IPS-20b (cell line): ENCODE measurements at regions not wholly inside any gene's neighbourhood (a gene's known extent, or its start where the extent isn't known, plus 50 kb on each side); places are given as distances from the start of the nearest gene placed in this dataset.

ENCODE experiments used
- H3K27ac ChIP-seq: one replicate; pipeline ENCODE4 v1.5.1; 2013; ENCODE audit warnings: low read length
- H3K27me3 ChIP-seq: 2 replicates; pipeline ENCODE4 v1.6.1; 2013; ENCODE audit warnings: mild to moderate bottlenecking, low read length, inconsistent platforms; ENCODE audit not compliant: insufficient read depth
- H3K36me3 ChIP-seq: 2 replicates; pipeline ENCODE4 v1.6.1; 2013; ENCODE audit warnings: low read depth, mild to moderate bottlenecking, inconsistent platforms, low read length, moderate library complexity; ENCODE audit not compliant: insufficient read depth
- H3K4me1 ChIP-seq: 2 replicates; pipeline ENCODE4 v1.6.1; 2013; ENCODE audit warnings: mild to moderate bottlenecking, control low read depth, inconsistent platforms, low read length, moderate library complexity; ENCODE audit not compliant: insufficient read depth
- H3K4me3 ChIP-seq: 2 replicates; pipeline ENCODE4 v1.5.1; 2013; ENCODE audit warnings: mild to moderate bottlenecking, low read length, inconsistent platforms
- H3K9ac ChIP-seq: 2 replicates; pipeline ENCODE4 v1.6.1; 2013; ENCODE audit warnings: low read depth, mild to moderate bottlenecking, inconsistent platforms, low read length, moderate library complexity
- H3K9me3 ChIP-seq: 2 replicates; pipeline ENCODE4 v1.6.1; 2013; ENCODE audit warnings: mild to moderate bottlenecking, low read depth, low read length, inconsistent platforms; ENCODE audit not compliant: insufficient read depth

DNA sequence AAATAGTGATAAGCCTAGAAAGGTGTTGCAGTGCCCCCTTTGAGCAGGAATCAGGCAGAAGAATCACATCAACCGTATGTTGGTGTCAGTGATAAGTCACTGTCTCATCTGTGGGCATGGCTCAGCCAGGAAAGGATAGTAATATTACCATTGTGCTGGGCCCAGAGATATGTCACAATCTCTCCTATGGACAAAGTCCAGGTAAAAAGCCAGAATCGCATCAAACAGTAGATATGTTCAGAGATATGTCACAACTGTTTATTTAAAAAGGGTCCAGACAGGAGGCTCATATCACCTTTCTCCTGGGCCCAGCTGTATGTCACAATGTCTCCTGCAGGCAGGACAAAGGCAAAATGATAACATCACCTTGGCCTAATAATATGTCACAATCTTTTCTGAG, 241.4 kb downstream of the RPS4Y2 start:
- H3K9me3 ChIP-seq: no peaks in the 10 kb centered on the region
- no peaks in the 10 kb centered on the region for H3K4me1 ChIP-seq
- no peak overlapping the region for H3K27ac ChIP-seq
- no peaks in the 10 kb centered on the region for H3K27me3 ChIP-seq
- H3K9ac ChIP-seq: no peak overlapping the region
- H3K36me3 ChIP-seq: no peaks in the 10 kb centered on the region
- H3K4me3 ChIP-seq: no peak overlapping the region

- no peaks in the 10 kb centered on the region for H3K36me3 ChIP-seq
- no peak overlapping the region for H3K9ac ChIP-seq
- H3K27me3 ChIP-seq: no peaks in the 10 kb centered on the region
- no peaks in the 10 kb centered on the region for H3K4me1 ChIP-seq
- no peaks in the 10 kb centered on the region for H3K9me3 ChIP-seq
- H3K4me3 ChIP-seq: no peak overlapping the region
- H3K27ac ChIP-seq: no peak overlapping the region
Observed at GRCh38 chrY:20998016-20998415, 242.1 kb downstream of the RPS4Y2 start.

- H3K27me3 ChIP-seq: no peaks in the 10 kb centered on the region
- H3K4me1 ChIP-seq: no peaks in the 10 kb centered on the region
- H3K9me3 ChIP-seq: no peaks in the 10 kb centered on the region
- H3K36me3 ChIP-seq: no peaks in the 10 kb centered on the region
- H3K27ac ChIP-seq: no peak overlapping the region
- H3K4me3 ChIP-seq: no peak overlapping the region
- no peak overlapping the region for H3K9ac ChIP-seq
Observed at GRCh38 chrY:20998483-20998882, 242.6 kb downstream of the RPS4Y2 start.

DNA sequence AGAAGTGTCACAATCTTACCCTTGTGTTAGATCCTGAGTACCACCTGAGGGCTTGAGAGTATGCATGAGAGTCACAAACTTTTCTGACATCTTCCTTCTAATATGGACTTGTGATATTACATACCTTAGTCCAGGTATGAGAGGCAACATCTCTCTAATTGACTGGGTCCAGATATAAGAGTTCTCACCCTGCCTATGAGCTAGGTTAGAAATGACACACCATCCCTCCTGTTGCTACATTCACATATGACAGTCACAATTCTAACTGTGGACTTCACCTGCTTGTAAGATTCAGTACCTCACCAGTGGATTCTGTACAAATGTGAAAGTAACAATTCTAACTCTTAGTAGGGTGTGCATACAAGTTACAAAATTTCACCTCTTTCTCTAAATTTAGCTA, 245.2 kb downstream of the RPS4Y2 start:
- Histone ChIP-seq H3K27ac (no peak overlapping the region), H3K9me3 (no peaks in the 10 kb centered on the region), H3K9ac (no peak overlapping the region), H3K4me1 (no peaks in the 10 kb centered on the region), H3K36me3 (no peaks in the 10 kb centered on the region), H3K4me3 (no peak overlapping the region), H3K27me3 (no peaks in the 10 kb centered on the region)

DNA sequence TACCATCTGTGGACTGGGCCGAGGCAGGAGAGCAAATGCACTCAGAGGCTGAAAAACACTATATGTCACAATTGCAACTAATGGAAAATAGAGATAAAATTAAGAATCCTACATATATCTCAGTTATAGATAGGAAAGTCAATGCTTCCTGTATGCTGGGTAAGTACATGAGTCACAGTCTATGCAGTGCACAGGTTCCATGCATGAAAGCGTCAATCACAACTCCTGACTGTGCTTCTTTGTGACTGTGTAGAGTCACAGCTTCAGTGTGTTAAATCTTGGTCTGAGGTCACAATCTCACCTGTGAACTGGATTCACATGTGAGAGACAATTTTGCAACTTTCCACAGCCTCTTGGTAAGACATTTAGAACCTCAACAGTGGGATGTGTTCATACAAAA, 247.2 kb downstream of the RPS4Y2 start:
- H3K9ac ChIP-seq: no peak overlapping the region
- no peaks in the 10 kb centered on the region for H3K4me1 ChIP-seq
- no peaks in the 10 kb centered on the region for H3K36me3 ChIP-seq
- H3K4me3 ChIP-seq: no peak overlapping the region
- no peaks in the 10 kb centered on the region for H3K27me3 ChIP-seq
- no peak overlapping the region for H3K27ac ChIP-seq
- H3K9me3 ChIP-seq: no peaks in the 10 kb centered on the region

DNA sequence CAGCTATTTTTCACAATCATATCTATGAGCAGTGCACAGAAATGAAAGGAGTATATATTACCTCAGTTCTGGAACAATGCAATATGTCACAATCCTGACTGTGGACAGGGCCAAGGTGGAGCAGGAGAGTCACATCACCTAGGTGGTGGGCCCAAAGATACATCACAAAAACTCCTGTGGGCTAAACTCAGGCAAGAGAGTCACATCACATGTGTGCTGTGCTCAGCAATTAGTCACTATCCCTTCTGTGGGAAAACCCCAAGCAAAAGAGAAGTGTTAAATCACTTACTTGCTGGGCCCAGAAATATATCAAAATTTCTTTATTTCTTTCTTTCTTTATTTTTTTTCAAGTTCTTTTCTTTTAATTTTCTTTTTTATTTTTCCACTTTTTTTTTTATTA, 249.6 kb downstream of the RPS4Y2 start:
- Histone ChIP-seq H3K4me3 (no peak overlapping the region), H3K9me3 (no peaks in the 10 kb centered on the region), H3K9ac (no peak overlapping the region), H3K36me3 (no peaks in the 10 kb centered on the region), H3K27me3 (no peaks in the 10 kb centered on the region), H3K4me1 (no peaks in the 10 kb centered on the region), H3K27ac (no peak overlapping the region)

DNA sequence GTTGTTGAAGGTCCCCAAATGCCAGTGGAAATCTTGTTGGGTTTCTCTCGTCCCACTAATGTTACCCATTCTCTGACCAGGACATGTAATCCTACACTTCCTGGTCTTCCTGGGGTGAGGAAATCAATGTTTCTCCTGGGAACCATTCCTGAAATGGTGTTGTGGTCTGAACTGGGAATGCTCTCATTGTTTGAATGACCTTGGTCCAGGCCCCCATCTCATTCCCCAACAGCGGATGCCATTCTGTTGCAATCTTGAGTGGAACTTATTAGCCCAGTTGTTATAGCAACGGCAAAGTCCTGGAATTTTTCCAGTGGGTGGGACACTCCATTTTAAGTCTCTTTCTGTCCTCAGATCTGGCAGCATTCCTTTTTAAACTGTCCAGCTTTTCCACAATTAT, 265.9 kb downstream of the RPS4Y2 start:
- H3K4me1 ChIP-seq: no peaks in the 10 kb centered on the region
- H3K27me3 ChIP-seq: no peaks in the 10 kb centered on the region
- H3K27ac ChIP-seq: no peak overlapping the region
- no peak overlapping the region for H3K4me3 ChIP-seq
- no peaks in the 10 kb centered on the region for H3K9me3 ChIP-seq
- no peak overlapping the region for H3K9ac ChIP-seq
- H3K36me3 ChIP-seq: no peaks in the 10 kb centered on the region

GRCh38 chrY:21022326-21023044, 266.6 kb downstream of the RPS4Y2 start:
- H3K4me1 ChIP-seq: no peaks in the 10 kb centered on the region
- H3K4me3 ChIP-seq: no peak overlapping the region
- no peak overlapping the region for H3K27ac ChIP-seq
- H3K27me3 ChIP-seq: no peaks in the 10 kb centered on the region
- H3K36me3 ChIP-seq: no peaks in the 10 kb centered on the region
- H3K9ac ChIP-seq: no peak overlapping the region
- H3K9me3 ChIP-seq: no peaks in the 10 kb centered on the region

DNA sequence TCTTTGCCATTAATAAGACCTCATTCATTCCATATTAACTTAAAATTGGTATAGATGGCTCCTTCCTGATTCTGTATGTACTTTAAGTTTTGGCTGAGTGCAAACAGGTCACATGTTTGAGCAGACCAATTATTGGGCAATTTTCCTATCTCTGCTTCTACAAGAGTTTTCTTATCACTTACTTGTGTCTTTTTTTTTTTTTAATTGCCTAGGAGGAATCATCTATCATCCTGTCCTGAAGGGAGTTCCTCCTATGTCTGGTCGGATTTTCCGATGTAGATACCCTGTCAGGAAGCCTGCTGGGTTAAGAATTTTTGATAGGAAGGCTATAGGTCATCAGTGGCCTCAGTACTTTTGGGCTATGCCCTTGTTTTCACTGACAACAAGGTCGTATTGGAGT, 268.0 kb downstream of the RPS4Y2 start:
- Histone ChIP-seq H3K27me3 (no peaks in the 10 kb centered on the region), H3K9me3 (no peaks in the 10 kb centered on the region), H3K4me1 (no peaks in the 10 kb centered on the region), H3K36me3 (no peaks in the 10 kb centered on the region), H3K9ac (no peak overlapping the region), H3K27ac (no peak overlapping the region), H3K4me3 (no peak overlapping the region)

- H3K4me1 ChIP-seq: no peaks in the 10 kb centered on the region
- H3K4me3 ChIP-seq: no peak overlapping the region
- H3K9ac ChIP-seq: no peak overlapping the region
- no peaks in the 10 kb centered on the region for H3K9me3 ChIP-seq
- H3K27me3 ChIP-seq: no peaks in the 10 kb centered on the region
- no peak overlapping the region for H3K27ac ChIP-seq
- H3K36me3 ChIP-seq: no peaks in the 10 kb centered on the region
Observed at GRCh38 chrY:21028506-21028905, 272.6 kb downstream of the RPS4Y2 start.

DNA sequence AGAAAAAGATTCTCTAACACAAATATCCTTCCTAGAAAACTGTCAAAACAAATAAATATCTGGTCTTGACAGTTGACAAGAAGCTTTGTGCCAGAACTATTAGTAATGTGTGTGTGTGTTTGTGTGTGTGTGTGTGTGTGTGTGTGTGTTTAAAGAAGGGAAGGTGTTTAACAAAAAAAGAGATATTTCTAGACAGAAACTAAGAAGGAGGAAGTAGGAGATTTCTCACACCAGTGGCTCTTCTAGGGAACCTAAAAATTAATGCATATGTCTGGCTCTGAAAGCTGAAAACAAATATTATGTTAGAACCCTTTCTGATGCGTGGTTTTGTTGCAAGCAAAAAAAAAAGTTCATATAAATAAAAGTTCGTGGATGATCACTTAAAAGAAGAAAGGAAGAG, 277.5 kb downstream of the RPS4Y2 start:
- Histone ChIP-seq H3K9me3 (no peaks in the 10 kb centered on the region), H3K4me3 (no peak overlapping the region), H3K9ac (no peak overlapping the region), H3K36me3 (no peaks in the 10 kb centered on the region), H3K27me3 (no peaks in the 10 kb centered on the region), H3K27ac (no peak overlapping the region), H3K4me1 (no peaks in the 10 kb centered on the region)

DNA sequence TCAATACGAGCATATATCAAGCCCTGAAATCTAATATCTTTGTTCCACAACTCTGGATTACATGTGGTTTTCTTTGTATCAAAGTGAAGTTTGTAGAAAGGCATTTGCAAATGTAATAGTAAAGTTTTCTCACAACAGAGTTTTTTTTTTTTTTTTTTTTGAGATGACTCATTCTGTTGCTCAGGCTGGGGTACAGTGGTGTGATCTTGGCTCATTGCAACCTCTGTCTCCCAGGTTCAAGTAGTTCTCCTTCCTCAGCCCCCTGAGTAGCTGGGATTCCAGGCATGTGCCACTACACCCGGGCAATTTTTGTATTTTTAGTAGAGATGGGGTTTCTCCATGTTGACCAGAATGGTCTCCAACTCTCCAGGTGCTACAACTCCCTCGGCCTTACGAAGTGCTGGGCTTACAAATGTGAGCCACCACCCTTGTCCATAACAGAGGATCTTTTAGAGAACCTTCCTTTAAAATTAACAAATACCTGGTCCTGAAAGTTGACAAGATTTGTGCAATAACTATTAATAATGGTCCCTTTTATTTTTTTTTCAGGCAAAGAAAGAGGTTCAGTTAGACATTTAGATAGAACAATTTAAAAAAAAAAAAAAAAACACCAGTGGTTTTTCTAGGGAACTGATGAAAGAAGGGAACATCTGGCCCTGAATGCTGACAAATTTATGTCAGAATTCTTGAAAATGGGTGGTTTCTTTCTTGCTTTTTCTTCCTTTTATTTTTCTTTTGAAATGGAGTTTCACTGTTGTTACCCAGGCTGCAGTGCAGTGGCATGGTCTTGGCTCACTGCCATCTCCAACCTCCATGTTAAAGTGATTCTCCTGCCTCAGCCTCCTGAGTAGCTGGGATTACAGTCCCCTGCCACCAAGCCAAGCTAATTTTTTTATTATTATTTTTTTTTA, 278.5 kb downstream of the RPS4Y2 start:
- Histone ChIP-seq H3K27me3 (no peaks in the 10 kb centered on the region), H3K4me3 (no peak overlapping the region), H3K36me3 (no peaks in the 10 kb centered on the region), H3K9ac (no peak overlapping the region), H3K4me1 (no peaks in the 10 kb centered on the region), H3K9me3 (no peaks in the 10 kb centered on the region), H3K27ac (no peak overlapping the region)
